Muscle layer of colon (tissue), 2 donors: ENCODE measurements at regions not wholly inside any gene's neighbourhood (a gene's known extent, or its start where the extent isn't known, plus 50 kb on each side); places are given as distances from the start of the nearest gene placed in this dataset.

Experiments
- H3K27ac ChIP-seq: one replicate; pipeline ENCODE4 v1.7.0; 2013; ENCODE audit warnings: low read depth, mild to moderate bottlenecking, low read length, moderate library complexity
- H3K27me3 ChIP-seq, 2 donors: one replicate each; pipeline ENCODE4 v1.7.0; 2013; ENCODE audit warnings: low read length in 2 of 2, mild to moderate bottlenecking in 2 of 2; ENCODE audit not compliant: insufficient read depth in 2 of 2, control insufficient read depth in 1 of 2
- H3K36me3 ChIP-seq: one replicate; pipeline ENCODE4 v1.7.0; 2013; ENCODE audit warnings: mild to moderate bottlenecking, low read length; ENCODE audit not compliant: insufficient read depth
- H3K4me1 ChIP-seq: one replicate; pipeline ENCODE4 v1.7.0; 2013; ENCODE audit warnings: mild to moderate bottlenecking, low read length; ENCODE audit not compliant: insufficient read depth
- H3K4me3 ChIP-seq, 2 donors: one replicate each; pipeline ENCODE4 v1.7.0; 2013; ENCODE audit warnings: low read length in 2 of 2, low read depth in 1 of 2, mild to moderate bottlenecking in 1 of 2, moderate library complexity in 1 of 2
- H3K9ac ChIP-seq: one replicate; pipeline ENCODE4 v1.7.0; 2013; ENCODE audit warnings: low read length
- H3K9me3 ChIP-seq: one replicate; pipeline ENCODE4 v1.7.0; 2013; ENCODE audit warnings: mild to moderate bottlenecking, low read length
- donor health status: abdominal sarcoma.
- donor health status: Adenocarcinoma of cecum.

DNA sequence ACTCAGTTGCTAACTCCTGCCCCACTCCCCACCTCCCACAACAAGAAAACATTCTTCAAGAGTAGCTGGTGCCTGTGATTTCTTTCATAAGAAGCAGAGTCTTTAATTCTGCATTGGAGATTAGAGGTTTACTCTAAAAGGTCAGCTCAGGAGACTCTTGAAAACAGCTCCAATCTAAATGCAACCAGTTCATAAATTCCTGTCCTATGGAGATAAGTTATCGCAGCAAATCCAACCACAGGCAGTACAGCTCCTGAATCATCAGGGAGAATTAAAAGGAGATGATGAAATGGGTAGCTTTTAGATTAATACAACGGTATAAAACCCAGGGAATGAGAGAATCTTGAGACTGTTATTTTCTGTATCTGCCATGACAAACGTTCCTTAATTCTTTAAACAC is 130.7 kb downstream of the SOCS6 start:
- peaks cover 17% of the 10 kb centered on the region for H3K4me1 ChIP-seq
- H3K27me3 ChIP-seq, result no peaks in the 10 kb centered on the region
- no peaks in the 10 kb centered on the region for H3K9me3 ChIP-seq
- no peak overlapping the region for H3K9ac ChIP-seq
- H3K36me3 ChIP-seq, result no peaks in the 10 kb centered on the region
- H3K4me3 ChIP-seq, result no peak overlapping the region
- no peak overlapping the region for H3K27ac ChIP-seq

DNA sequence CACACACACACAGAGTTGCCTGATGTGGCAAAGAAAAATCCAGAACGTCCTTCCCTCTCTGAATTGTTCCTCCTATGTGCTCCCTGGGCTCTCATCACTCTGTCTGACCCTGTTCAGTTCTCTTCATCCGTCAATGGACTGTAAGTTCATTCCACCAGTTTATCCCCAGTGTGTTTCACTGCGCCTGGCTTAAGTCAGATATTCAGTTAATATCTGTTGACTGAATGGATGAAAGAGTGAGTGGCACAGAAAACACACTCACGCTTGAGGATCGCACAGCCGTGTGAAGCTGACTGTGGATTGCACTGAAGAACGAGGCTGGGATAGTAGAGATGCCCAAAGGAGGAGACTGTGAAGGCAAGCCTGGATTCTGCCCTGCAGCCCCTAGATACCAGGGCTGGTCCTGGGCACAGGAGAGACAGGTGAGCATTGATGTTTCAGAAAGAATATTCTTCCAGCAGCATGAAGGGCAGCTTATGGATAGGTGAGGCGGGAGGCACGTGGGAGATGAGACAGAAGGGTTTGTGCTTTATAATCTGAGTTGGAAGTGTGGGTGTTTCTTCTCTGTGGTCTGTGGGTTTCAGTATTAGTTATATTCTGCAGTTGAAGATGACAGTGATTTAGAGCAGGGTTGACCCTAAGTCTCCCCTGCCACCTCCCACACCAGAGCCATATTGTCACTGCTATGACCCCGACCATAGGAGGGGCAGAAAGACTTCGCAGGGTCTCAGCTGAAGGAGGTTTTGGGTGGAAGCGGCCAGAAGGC is 129.9 kb downstream of the SOCS6 start:
- Histone ChIP-seq H3K36me3 (no peaks in the 10 kb centered on the region), H3K27me3 (no peaks in the 10 kb centered on the region), H3K27ac (no peak overlapping the region), H3K9ac (no peak overlapping the region), H3K4me1 (peaks cover 17% of the 10 kb centered on the region), H3K4me3 (no peak overlapping the region), H3K9me3 (no peaks in the 10 kb centered on the region)

DNA sequence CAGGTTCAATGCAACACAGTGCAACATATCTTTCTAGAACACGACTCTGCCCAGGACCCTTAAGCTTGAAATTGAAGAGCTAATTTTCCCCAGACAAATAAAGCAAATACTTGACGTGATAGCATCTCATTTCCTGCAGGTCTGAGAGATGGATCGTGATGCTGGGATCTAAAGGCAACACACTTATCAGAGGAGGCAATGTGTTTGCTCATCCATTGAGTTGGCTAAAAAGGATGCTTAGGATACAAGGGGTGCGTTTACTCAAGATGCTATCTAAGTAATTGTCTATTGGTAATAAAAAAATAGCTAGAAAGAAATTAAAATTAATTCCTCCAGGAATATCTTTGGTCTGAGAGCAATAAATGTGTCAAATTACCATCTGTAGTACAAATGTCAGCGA is 129.0 kb downstream of the SOCS6 start:
- no peak overlapping the region for H3K4me3 ChIP-seq
- H3K27ac ChIP-seq, result no peak overlapping the region
- H3K9ac ChIP-seq, result no peak overlapping the region
- no peaks in the 10 kb centered on the region for H3K27me3 ChIP-seq
- H3K4me1 ChIP-seq, result peaks cover 16% of the 10 kb centered on the region
- no peaks in the 10 kb centered on the region for H3K9me3 ChIP-seq
- no peaks in the 10 kb centered on the region for H3K36me3 ChIP-seq

DNA sequence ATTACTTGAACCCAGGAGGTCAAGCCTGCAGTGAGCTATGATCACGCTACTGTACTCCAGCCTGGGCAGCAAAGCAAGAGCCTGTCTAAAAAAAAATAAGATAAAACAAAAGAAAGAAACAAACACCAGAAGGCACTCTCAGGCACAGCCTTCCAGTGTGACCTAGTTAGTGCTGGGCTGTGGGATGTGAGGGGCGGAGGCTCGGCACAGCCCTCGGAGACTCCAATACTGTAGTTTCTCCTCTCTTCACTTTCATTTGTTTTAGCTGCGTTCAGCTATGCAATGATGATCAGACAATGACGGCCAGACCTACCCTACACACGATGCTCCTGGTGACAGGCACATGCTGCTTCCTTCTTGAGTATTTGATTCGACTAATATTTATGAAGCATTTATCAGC is 127.7 kb downstream of the SOCS6 start:
- Histone ChIP-seq H3K9me3 (no peaks in the 10 kb centered on the region), H3K9ac (no peak overlapping the region), H3K36me3 (no peaks in the 10 kb centered on the region), H3K27me3 (no peaks in the 10 kb centered on the region), H3K27ac (no peak overlapping the region), H3K4me3 (no peak overlapping the region), H3K4me1 (peaks cover 2% of the 10 kb centered on the region)

DNA sequence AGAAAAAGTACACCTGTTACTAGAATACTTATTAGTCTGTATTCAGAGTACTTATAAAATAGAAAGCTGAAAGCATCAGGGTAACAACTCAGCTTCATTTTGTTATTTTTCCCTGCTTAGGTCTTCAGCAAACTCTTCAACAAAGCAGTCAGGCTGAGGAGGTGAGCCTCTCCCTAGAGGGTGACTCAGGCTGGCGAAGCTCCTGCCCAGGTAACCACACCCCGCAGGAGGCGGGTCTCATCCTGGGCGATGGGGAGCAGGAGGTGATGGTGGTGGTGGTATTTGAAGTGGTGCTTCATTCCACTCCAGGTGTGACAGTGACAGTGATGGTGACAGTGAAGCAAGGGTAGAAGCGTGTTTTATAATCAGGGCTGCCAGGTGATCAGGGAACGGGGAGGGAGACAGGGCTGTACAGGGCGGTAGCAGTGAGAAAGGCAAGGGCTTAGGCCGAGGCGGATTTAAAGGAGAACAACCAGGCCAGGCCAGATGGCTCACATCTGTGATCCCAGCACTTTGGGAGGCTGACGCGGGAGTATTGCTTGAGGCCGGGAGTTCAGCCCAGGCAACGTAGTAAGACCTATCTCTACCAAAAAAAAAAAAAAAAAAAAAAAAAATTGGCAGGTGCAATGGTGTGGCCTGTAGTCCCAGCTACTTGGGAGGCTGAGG is 127.1 kb downstream of the SOCS6 start:
- Histone ChIP-seq H3K9ac (no peak overlapping the region), H3K27ac (no peak overlapping the region)

DNA sequence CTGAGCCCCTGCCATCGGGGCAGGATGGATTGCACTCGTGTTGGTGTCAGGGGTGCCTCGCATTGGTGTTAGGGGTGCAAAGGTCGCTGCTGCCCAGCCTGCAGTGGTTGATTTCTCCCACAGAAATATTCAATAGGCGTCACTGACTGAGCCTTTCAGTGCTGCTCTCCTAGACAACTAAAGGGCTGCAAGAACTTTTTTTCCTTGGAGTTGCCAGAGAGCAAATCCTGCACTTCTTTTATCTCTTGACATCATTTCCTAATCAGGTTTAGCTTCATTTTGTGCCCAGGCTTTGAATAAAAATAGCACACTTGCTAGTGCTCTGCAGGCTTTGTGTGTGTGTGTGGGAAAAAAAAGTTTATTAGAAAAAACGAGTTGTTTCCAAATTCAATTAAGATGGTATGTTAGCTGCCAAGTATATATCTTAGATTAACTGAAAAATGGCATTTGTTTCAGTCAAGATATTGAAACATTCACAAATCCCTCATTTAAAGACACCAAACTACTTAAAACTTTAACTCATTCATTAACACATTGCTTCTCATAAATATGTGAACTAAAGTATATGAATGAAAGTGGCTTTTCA is 125.6 kb downstream of the SOCS6 start:
- H3K27me3 ChIP-seq, result no peaks in the 10 kb centered on the region
- no peaks in the 10 kb centered on the region for H3K4me1 ChIP-seq
- H3K9ac ChIP-seq, result no peak overlapping the region
- H3K9me3 ChIP-seq, result no peaks in the 10 kb centered on the region
- no peak overlapping the region for H3K4me3 ChIP-seq
- H3K36me3 ChIP-seq, result no peaks in the 10 kb centered on the region
- H3K27ac ChIP-seq, result no peak overlapping the region

More for the DNA sequence above, 127.1 kb downstream of the SOCS6 start:
- no peaks in the 10 kb centered on the region for H3K27me3 ChIP-seq
- H3K4me3 ChIP-seq, result no peak overlapping the region
- H3K36me3 ChIP-seq, result no peaks in the 10 kb centered on the region
- no peaks in the 10 kb centered on the region for H3K4me1 ChIP-seq
- no peaks in the 10 kb centered on the region for H3K9me3 ChIP-seq

DNA sequence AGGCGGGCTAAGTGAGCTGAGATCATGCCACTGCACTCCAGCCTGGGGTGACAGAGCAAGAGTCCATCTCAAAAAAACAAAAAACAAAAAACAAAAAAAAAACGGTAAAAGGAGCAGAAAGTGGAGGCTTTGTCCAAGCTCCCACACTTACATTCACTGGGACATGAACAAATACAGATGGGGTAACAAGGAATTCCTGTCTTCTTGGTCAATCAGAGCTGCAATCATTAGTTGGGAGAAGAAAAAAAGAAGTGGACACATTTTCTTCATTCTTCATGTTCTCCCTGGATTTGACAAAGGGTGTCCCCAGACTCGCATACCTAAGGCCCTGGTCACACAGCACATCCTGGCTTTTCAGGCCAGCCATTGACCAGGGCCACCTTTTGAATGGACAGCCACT is 124.6 kb downstream of the SOCS6 start:
- Histone ChIP-seq H3K36me3 (no peaks in the 10 kb centered on the region), H3K27ac (no peak overlapping the region), H3K9me3 (no peaks in the 10 kb centered on the region), H3K27me3 (no peaks in the 10 kb centered on the region), H3K9ac (no peak overlapping the region), H3K4me3 (no peak overlapping the region), H3K4me1 (no peaks in the 10 kb centered on the region)

DNA sequence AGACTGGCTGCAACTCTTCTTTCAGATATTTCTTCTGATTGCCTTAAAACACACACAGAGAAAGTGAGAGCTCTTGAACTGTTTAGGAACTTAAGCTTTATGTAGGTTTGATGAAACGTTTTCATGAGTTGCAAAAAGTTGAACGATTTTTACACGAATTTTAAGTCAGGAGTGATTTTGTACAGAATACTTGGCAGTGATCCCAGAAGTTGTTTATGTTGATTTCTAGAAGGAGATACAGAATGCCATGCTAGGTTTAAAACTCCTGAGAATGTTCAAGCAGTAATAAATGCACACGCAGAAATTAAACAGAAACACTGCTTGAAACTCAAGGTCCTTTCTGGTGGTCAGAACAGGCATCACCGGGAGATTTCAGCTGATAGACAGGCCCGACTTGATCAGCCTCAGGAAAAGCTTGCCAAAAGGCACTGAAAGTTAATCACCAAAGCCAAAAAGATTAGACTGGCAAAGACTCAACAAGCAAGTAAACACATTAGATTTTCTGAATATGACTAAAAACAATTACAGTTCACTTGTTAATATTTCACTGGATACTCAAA is 123.1 kb downstream of the SOCS6 start:
- Histone ChIP-seq H3K9ac (no peak overlapping the region), H3K9me3 (no peaks in the 10 kb centered on the region), H3K4me1 (no peaks in the 10 kb centered on the region), H3K36me3 (no peaks in the 10 kb centered on the region), H3K27ac (no peak overlapping the region), H3K27me3 (no peaks in the 10 kb centered on the region), H3K4me3 (no peak overlapping the region)

DNA sequence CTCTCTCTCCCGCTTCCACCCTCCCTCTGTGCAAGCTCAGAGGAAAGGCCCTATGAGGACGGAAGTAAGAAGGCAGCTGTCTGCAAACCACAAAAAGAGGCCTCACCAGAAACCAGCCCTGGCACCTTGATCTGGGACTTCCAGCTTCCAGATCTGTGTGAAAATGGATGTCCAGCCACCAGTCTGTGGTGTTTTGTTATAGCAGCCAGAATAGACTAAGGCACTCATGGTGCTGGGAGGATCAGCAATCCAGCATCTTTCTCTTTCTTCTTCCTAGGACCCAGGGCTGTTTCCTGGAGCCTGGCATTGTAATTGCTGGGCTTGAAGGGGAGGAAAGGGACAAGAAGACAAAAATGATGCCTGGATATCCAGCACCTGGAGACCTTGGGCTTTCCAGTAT is 122.5 kb downstream of the SOCS6 start:
- H3K4me3 ChIP-seq, result no peak overlapping the region
- no peaks in the 10 kb centered on the region for H3K4me1 ChIP-seq

DNA sequence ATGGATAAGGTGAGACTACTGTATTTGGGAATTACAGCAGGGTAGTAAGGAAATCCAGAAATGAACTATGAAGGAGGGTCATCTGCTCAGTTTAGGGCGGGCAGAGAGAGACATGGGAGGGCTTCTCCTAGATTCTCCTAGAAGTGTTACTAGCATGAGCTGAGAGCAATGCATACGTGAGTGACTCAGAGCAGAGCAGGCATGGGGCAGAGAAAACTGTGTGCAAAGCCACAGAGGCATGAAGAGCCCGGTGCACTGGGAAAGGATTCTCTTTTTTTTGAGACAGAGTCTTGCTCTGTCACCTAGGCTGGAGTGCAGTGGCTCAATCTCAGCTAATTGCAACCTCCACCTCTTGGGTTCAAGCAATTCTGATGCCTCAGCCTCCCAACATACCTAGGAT is 116.2 kb downstream of the SOCS6 start:
- H3K4me3 ChIP-seq, result no peak overlapping the region
- no peaks in the 10 kb centered on the region for H3K36me3 ChIP-seq
- no peaks in the 10 kb centered on the region for H3K9me3 ChIP-seq
- no peaks in the 10 kb centered on the region for H3K27me3 ChIP-seq
- no peaks in the 10 kb centered on the region for H3K4me1 ChIP-seq
- no peak overlapping the region for H3K9ac ChIP-seq
- no peak overlapping the region for H3K27ac ChIP-seq

More for the DNA sequence above, 122.5 kb downstream of the SOCS6 start:
- no peaks in the 10 kb centered on the region for H3K9me3 ChIP-seq
- no peak overlapping the region for H3K9ac ChIP-seq
- no peaks in the 10 kb centered on the region for H3K27me3 ChIP-seq
- no peak overlapping the region for H3K27ac ChIP-seq
- no peaks in the 10 kb centered on the region for H3K36me3 ChIP-seq

DNA sequence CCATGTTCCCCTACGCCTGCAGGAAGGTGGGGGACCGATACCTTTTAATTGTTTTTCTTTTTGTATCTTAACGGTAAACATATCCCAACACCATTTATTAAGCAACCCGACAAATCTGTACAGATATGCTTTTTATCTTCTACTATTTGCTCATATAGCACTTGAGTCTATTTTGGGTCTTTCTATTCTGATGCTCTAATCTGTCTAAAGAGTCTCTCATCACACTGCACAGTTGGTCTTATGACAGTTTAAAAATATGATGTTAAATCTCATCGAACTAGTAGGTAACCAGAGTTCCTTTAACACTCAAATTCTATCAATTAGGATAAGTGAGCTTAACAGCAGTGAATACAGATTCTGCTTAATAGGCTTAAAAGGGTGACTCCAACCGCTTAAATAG is 111.6 kb downstream of the SOCS6 start:
- Histone ChIP-seq H3K9me3 (no peaks in the 10 kb centered on the region), H3K27me3 (no peaks in the 10 kb centered on the region), H3K36me3 (no peaks in the 10 kb centered on the region), H3K4me3 (no peak overlapping the region), H3K9ac (no peak overlapping the region), H3K4me1 (no peaks in the 10 kb centered on the region), H3K27ac (no peak overlapping the region)
